K562 (cell line): ENCODE measurements at regions not wholly inside any gene's neighbourhood (a gene's known extent, or its start where the extent isn't known, plus 50 kb on each side); places are given as distances from the start of the nearest gene placed in this dataset.

Experiments used
- ATAC-seq: fragments of 200-7000 bp; cut with Tn5 transposase; 3 replicates; pipeline ENCODE4 v1.9.1; 2020; ENCODE audit warnings: moderate library complexity
- BruUV-seq: library from RNA; stranded (reverse); fragments of 400-500 nt; replicated peaks from 2 replicates; lab custom pipeline; 2021; lab: Mats Ljungman, UMichigan
- CTCF ChIA-PET: fragments of 300-600 bp; formaldehyde crosslinking; extraction: SDS; loops from one replicate; lab custom pipeline; 2021; ENCODE audit warnings: low intra/inter-chr PET ratio; lab: Yijun Ruan, JAX
- POLR2A ChIA-PET: fragments of 300-600, 350-650 bp; sonication (Branson Sonifier 250); formaldehyde crosslinking; extraction: SDS; loops from one replicate; lab custom pipeline; 2021; ENCODE audit warnings: antibody characterized with exemption, inconsistent platforms; lab: Yijun Ruan, JAX
- DNase-seq, 4 experiments: peaks; one replicate each; pipeline versions ENCODE4 v3.0.0 to v3.0.0-alpha.2; 2011 to 2018; ENCODE audit warnings: low spot score in 3 of 4, mixed read lengths in 3 of 4; ENCODE audit errors: extremely low read depth in 1 of 4
- FAIRE-seq: peaks from 2 replicates; lab custom pipeline; 2011; peaks lifted over from hg19 to GRCh38; lab: Jason Lieb, UNC
- H2AFZ ChIP-seq: 2 replicates; pipeline ENCODE4 v1.6.0; 2011; ENCODE audit warnings: low read depth, low read length, control low read depth, inconsistent platforms
- H3K27ac ChIP-seq: fragments of 200-600 bp; 3 replicates; pipeline ENCODE4 v1.8.0; 2011; ENCODE audit warnings: low read depth, mild to moderate bottlenecking, control low read depth, inconsistent platforms, low read length, moderate library complexity, mixed read lengths; ENCODE audit errors: extremely low read depth
- H3K27me3 ChIP-seq, 2 experiments: fragments of 300-600 bp in 1 of 2; 2 replicates in 1 of 2; 3 replicates in 1 of 2; pipeline versions ENCODE4 v1.6.0 to v1.8.0; 2011; ENCODE audit warnings: inconsistent platforms in 2 of 2, low read length in 2 of 2, mild to moderate bottlenecking in 1 of 2, mixed read lengths in 1 of 2, moderate library complexity in 1 of 2; ENCODE audit not compliant: control insufficient read depth in 2 of 2, insufficient read depth in 2 of 2
- H3K36me3 ChIP-seq: fragments of 300-600 bp; 3 replicates; pipeline ENCODE4 v1.8.0; 2011; ENCODE audit warnings: mild to moderate bottlenecking, low read length, inconsistent platforms; ENCODE audit not compliant: control insufficient read depth, insufficient read depth
- H3K4me1 ChIP-seq, 2 experiments: fragments of 200-600 bp in 1 of 2; replicated peaks in 1 of 2; 2 replicates in 1 of 2; 3 replicates in 1 of 2; pipeline versions ENCODE4 v1.5.1 to v1.8.0; 2011; ENCODE audit warnings: inconsistent platforms in 2 of 2, low read length in 2 of 2, mild to moderate bottlenecking in 1 of 2, mixed read lengths in 1 of 2, moderate library complexity in 1 of 2; ENCODE audit not compliant: control insufficient read depth in 2 of 2, insufficient read depth in 2 of 2
- H3K4me2 ChIP-seq: 2 replicates; pipeline ENCODE4 v1.6.1; 2011; ENCODE audit warnings: low read length, control low read depth, inconsistent platforms, mixed read lengths; ENCODE audit not compliant: insufficient read depth
- H3K4me3 ChIP-seq: fragments of 200-600 bp; sonication (generic), shearing (Covaris generic); 2 replicates; pipeline ENCODE4 v1.5.1; 2016; ENCODE audit warnings: control low read depth, inconsistent platforms
- H3K79me2 ChIP-seq: fragments of 200-600 bp; 3 replicates; pipeline ENCODE4 v1.8.0; 2011; ENCODE audit warnings: low read length, inconsistent platforms; ENCODE audit not compliant: control insufficient read depth, insufficient read depth
- H3K9ac ChIP-seq, 2 experiments: 2 replicates each; pipeline versions ENCODE4 v1.6.0 to v1.6.1; 2011; ENCODE audit warnings: low read depth in 2 of 2, low read length in 2 of 2, control low read depth in 1 of 2, inconsistent platforms in 1 of 2, mild to moderate bottlenecking in 1 of 2, mixed read lengths in 1 of 2; ENCODE audit not compliant: insufficient read depth in 1 of 2
- H3K9me1 ChIP-seq: one replicate; pipeline ENCODE4 v1.6.0; 2011; ENCODE audit warnings: inconsistent platforms, mild to moderate bottlenecking, low read length, moderate library complexity; ENCODE audit not compliant: control insufficient read depth, insufficient read depth
- H3K9me3 ChIP-seq: replicated peaks from 2 replicates; pipeline ENCODE4 v1.5.1; 2011; ENCODE audit warnings: low read depth, low read length, inconsistent platforms; ENCODE audit not compliant: control insufficient read depth, insufficient read depth
- H4K20me1 ChIP-seq: replicated peaks from 2 replicates; pipeline ENCODE4 v1.6.1; 2011; ENCODE audit warnings: low read length, inconsistent platforms, mixed read lengths; ENCODE audit not compliant: control insufficient read depth, insufficient read depth
- BRCA1 ChIP-seq, 2 experiments: fragments of 450-650 bp in 1 of 2; sonication (generic) in 1 of 2; formaldehyde crosslinking in 1 of 2; IDR thresholded peaks; 2 replicates each; pipeline versions ENCODE4 v1.5.0 to v1.6.1; 2017 to 2020; ENCODE audit warnings: mild to moderate bottlenecking in 1 of 2, missing genetic modification reagents in 1 of 2
- CTBP1 ChIP-seq: fragments of 450-650 bp; IDR thresholded peaks from 2 replicates; pipeline ENCODE4 v1.6.1; 2016; ENCODE audit warnings: borderline replicate concordance
- HLTF ChIP-seq: fragments of 450-650 bp; IDR thresholded peaks from 2 replicates; pipeline ENCODE4 v1.6.1; 2016
- KLF16 ChIP-seq: IDR thresholded peaks from 2 replicates; pipeline ENCODE4 v1.6.1; 2016; ENCODE audit warnings: antibody characterized with exemption
- MCM5 ChIP-seq: fragments of 450-650 bp; IDR thresholded peaks from 2 replicates; pipeline ENCODE4 v1.6.1; 2016; ENCODE audit warnings: low read depth
- MLX ChIP-seq, 2 experiments: fragments of 450-650 bp in 1 of 2; sonication (generic) in 1 of 2; formaldehyde crosslinking; conservative IDR thresholded peaks; 2 replicates each; pipeline versions ENCODE4 v1.4.0 to v1.8.1; 2020 to 2022; ENCODE audit warnings: mild to moderate bottlenecking in 1 of 2, missing genetic modification reagents in 1 of 2
- MTA2 ChIP-seq: fragments of 450-650 bp; IDR thresholded peaks from 2 replicates; pipeline ENCODE4 v1.6.1; 2016; ENCODE audit warnings: low read depth
- PBX2 ChIP-seq, 2 experiments: IDR thresholded peaks in 1 of 2; conservative IDR thresholded peaks in 1 of 2; 2 replicates each; pipeline ENCODE4 v1.6.1; 2016; ENCODE audit warnings: low read depth in 2 of 2, mild to moderate bottlenecking in 1 of 2, missing compliant biosample characterization in 1 of 2, missing genetic modification characterization in 1 of 2, moderate library complexity in 1 of 2
- RBM34 ChIP-seq: fragments of 200-400 bp; formaldehyde crosslinking; IDR thresholded peaks from 2 replicates; pipeline ENCODE4 v1.6.1; 2018; ENCODE audit warnings: low read length, borderline replicate concordance; ENCODE audit not compliant: insufficient read depth
- THRB ChIP-seq: fragments of 450-650 bp; formaldehyde crosslinking; conservative IDR thresholded peaks from 2 replicates; pipeline ENCODE4 v1.4.0; 2022; ENCODE audit warnings: mild to moderate bottlenecking, missing genetic modification characterization
- ZFX ChIP-seq: sonication (generic); formaldehyde crosslinking; IDR thresholded peaks from 2 replicates; pipeline ENCODE4 v1.8.0; 2022; ENCODE audit warnings: mild to moderate bottlenecking, missing genetic modification reagents, moderate library complexity
- ZNF165 ChIP-seq: fragments of 250-450 bp; sonication (Bioruptor Pico); IDR thresholded peaks from 2 replicates; pipeline ENCODE4 v1.4.0; 2020; ENCODE audit warnings: borderline replicate concordance
- ZNF764 ChIP-seq: fragments of 250-450 bp; sonication (Bioruptor Pico); IDR thresholded peaks from 2 replicates; pipeline ENCODE4 v1.4.0; 2020; ENCODE audit warnings: low read depth, mild to moderate bottlenecking, moderate library complexity
- ZSCAN29 ChIP-seq: fragments of 450-650 bp; IDR thresholded peaks from 2 replicates; pipeline ENCODE4 v1.6.1; 2017
- WGBS: fragments of 100-300 bp; shearing (Covaris generic); methylation state at CpG from one replicate; pipeline ENCODE4 v1.1.6; 2016; ENCODE audit warnings: low coverage, mixed read lengths; ENCODE audit not compliant: insufficient coverage; ENCODE audit errors: missing lambda C conversion rate; 5-methylcytosine and 5-hydroxymethylcytosine counted together
- in situ Hi-C: fragments of 300-500 bp; cut with MboI; formaldehyde crosslinking; loops from 4 replicates; pipeline ENCODE4 v1.15.0; 2018; ENCODE audit warnings: inconsistent platforms, mixed read lengths
- intact Hi-C: fragments of 100-400 bp; cut with micrococcal nuclease; formaldehyde crosslinking; loops from 2 replicates; pipeline ENCODE4 v1.14.2; 2022

GRCh38 chr4:27964095-27964494 is 1103.5 kb downstream of the STIM2 start:
- Histone ChIP-seq H3K27ac (no peak overlapping the region), H3K4me3 (no peak overlapping the region), H3K79me2 (no peaks in the 10 kb centered on the region), H3K9me3 (no peaks in the 10 kb centered on the region), H3K4me1 (no peaks in the 10 kb centered on the region), H3K9me1 (no peaks in the 10 kb centered on the region), H3K36me3 (no peaks in the 10 kb centered on the region), H4K20me1 (no peaks in the 10 kb centered on the region), H3K9ac (no peak overlapping the region), H3K27me3 (no peaks in the 10 kb centered on the region), H3K4me2 (no peak overlapping the region), H2AFZ (no peak overlapping the region)
- in situ Hi-C loops = no loop called here
- ChIA-PET CTCF (no interaction called here), POLR2A (no interaction called here)
- ATAC-seq = no peak
- no peak for FAIRE-seq
- intact Hi-C loops = no loop called here
- BruUV-seq = no TSS peak
- TF ChIP-seq CTBP1 (no peak), MTA2 (no peak), ZNF165 (CRISPR knock-in tag) (no peak), RBM34 (no peak), MCM5 (no peak)
- no peak for DNase-seq

- POLR2A ChIA-PET = no interaction called here
- intact Hi-C loops = no loop called here
- DNase-seq = no peak
- CTCF ChIA-PET = no interaction called here
- H3K27ac ChIP-seq = no peak overlapping the region
- H4K20me1 ChIP-seq = no peaks in the 10 kb centered on the region
- no peak overlapping the region for H3K4me3 ChIP-seq
- H3K9me3 ChIP-seq = no peaks in the 10 kb centered on the region
- BruUV-seq = no TSS peak
- WGBS = 2% methylated on average over 3 of the region's 3 CpGs
- no peak for FAIRE-seq
- no peak for ATAC-seq
- H3K9me1 ChIP-seq = no peaks in the 10 kb centered on the region
- H3K4me2 ChIP-seq = no peak overlapping the region
- no peaks in the 10 kb centered on the region for H3K4me1 ChIP-seq
- no peaks in the 10 kb centered on the region for H3K27me3 ChIP-seq
- H3K79me2 ChIP-seq = no peaks in the 10 kb centered on the region
- in situ Hi-C loops = no loop called here
- H2AFZ ChIP-seq = no peak overlapping the region
- H3K36me3 ChIP-seq = no peaks in the 10 kb centered on the region
- no peak overlapping the region for H3K9ac ChIP-seq
- no peak for TF ChIP-seq KLF16
- TF ChIP-seq THRB (CRISPR knock-in tag) = no peak
- TF ChIP-seq HLTF = no peak
- no peak for TF ChIP-seq MLX (CRISPR knock-in tag; conservative IDR thresholded peaks at IDR 0.05)
- TF ChIP-seq ZSCAN29 = no peak
- no peak for TF ChIP-seq BRCA1 (IDR thresholded peaks at IDR 0.05)
- no peak for TF ChIP-seq BRCA1 (CRISPR knock-in tag; IDR thresholded peaks at IDR 0.05)
- no peak for TF ChIP-seq ZNF764 (CRISPR knock-in tag)
- no peak for TF ChIP-seq PBX2 (CRISPR knock-in tag; IDR thresholded peaks at IDR 0.05; ENCODE audit: low read depth)
- no peak for TF ChIP-seq PBX2 (tag; conservative IDR thresholded peaks at IDR 0.05; ENCODE audit: low read depth)
- no peak for TF ChIP-seq ZFX (CRISPR knock-in tag)
These were observed 1106.0 kb downstream of the STIM2 start for GRCh38 chr4:27966664-27967063.
